GM12878 (cell line): ENCODE measurements at regions not wholly inside any gene's neighbourhood (a gene's known extent, or its start where the extent isn't known, plus 50 kb on each side); places are given as distances from the start of the nearest gene placed in this dataset.

Source experiments
- CHD2 ChIP-seq: IDR thresholded peaks from 2 replicates; pipeline ENCODE4 v1.6.1; 2011; ENCODE audit warnings: low read depth, low read length, improper control_type of control experiment, borderline replicate concordance
- CTCF ChIP-seq, 3 experiments: IDR thresholded peaks in 2 of 3; conservative IDR thresholded peaks in 1 of 3; 2 replicates each; pipeline ENCODE4 v1.5.1; 2011; ENCODE audit warnings: low read depth in 3 of 3, low read length in 3 of 3, mild to moderate bottlenecking in 3 of 3, control low read depth in 2 of 3, moderate library complexity in 2 of 3, inconsistent platforms in 1 of 3, mixed read lengths in 1 of 3; ENCODE audit not compliant: control insufficient read depth in 2 of 3, insufficient read depth in 1 of 3; ENCODE audit errors: extremely low read depth in 1 of 3
- CUX1 ChIP-seq: IDR thresholded peaks from 2 replicates; pipeline ENCODE4 v1.6.1; 2012; ENCODE audit warnings: improper control_type of control experiment, low read depth, low read length; ENCODE audit not compliant: insufficient replicate concordance
- E4F1 ChIP-seq: fragments of 450-650 bp; IDR thresholded peaks from 2 replicates; pipeline ENCODE4 v1.6.1; 2018; ENCODE audit warnings: borderline replicate concordance, mild to moderate bottlenecking; ENCODE audit not compliant: partially characterized antibody
- EP300 ChIP-seq, 2 experiments: fragments of 150-350 bp in 1 of 2; IDR thresholded peaks; 2 replicates each; pipeline ENCODE4 v1.6.1; 2011 to 2012; ENCODE audit warnings: low read depth in 2 of 2, low read length in 2 of 2, borderline replicate concordance in 1 of 2, improper control_type of control experiment in 1 of 2, inconsistent platforms in 1 of 2; ENCODE audit not compliant: control insufficient read depth in 1 of 2
- EZH2 ChIP-seq: IDR thresholded peaks from 2 replicates; pipeline ENCODE4 v1.6.1; 2012; ENCODE audit warnings: low read depth, mild to moderate bottlenecking, control low read depth, inconsistent platforms, low read length, borderline replicate concordance; ENCODE audit not compliant: control insufficient read depth
- HDAC2 ChIP-seq: fragments of 200-600 bp; sonication (generic); IDR thresholded peaks from 2 replicates; pipeline ENCODE4 v1.6.1; 2017
- MTA2 ChIP-seq: fragments of 450-650 bp; IDR thresholded peaks from 2 replicates; pipeline ENCODE4 v1.6.1; 2016; ENCODE audit warnings: low read depth, mild to moderate bottlenecking, moderate library complexity
- NR2C2 ChIP-seq: IDR thresholded peaks from 2 replicates; pipeline ENCODE4 v1.6.1; 2011; ENCODE audit warnings: borderline replicate concordance, low read depth; ENCODE audit not compliant: control insufficient read depth, insufficient read length
- PKNOX1 ChIP-seq: fragments of 450-650 bp; IDR thresholded peaks from 2 replicates; pipeline ENCODE4 v1.6.1; 2016; ENCODE audit warnings: mild to moderate bottlenecking
- POLR2AphosphoS2 ChIP-seq: IDR thresholded peaks from 2 replicates; pipeline ENCODE4 v1.6.1; 2011; ENCODE audit warnings: low read depth, mild to moderate bottlenecking, low read length, improper control_type of control experiment, moderate library complexity
- POLR2AphosphoS5 ChIP-seq: IDR thresholded peaks from 2 replicates; pipeline ENCODE4 v1.6.1; 2011; ENCODE audit warnings: mild to moderate bottlenecking, low read length, inconsistent platforms
- PRDM15 ChIP-seq: fragments of 450-650 bp; formaldehyde crosslinking; IDR thresholded peaks from 2 replicates; pipeline ENCODE4 v1.4.0; 2020; ENCODE audit warnings: mild to moderate bottlenecking, moderate library complexity
- YY1 ChIP-seq: IDR thresholded peaks from 2 replicates; pipeline ENCODE4 v1.6.1; 2011; ENCODE audit warnings: low read depth, mild to moderate bottlenecking, low read length

DNA sequence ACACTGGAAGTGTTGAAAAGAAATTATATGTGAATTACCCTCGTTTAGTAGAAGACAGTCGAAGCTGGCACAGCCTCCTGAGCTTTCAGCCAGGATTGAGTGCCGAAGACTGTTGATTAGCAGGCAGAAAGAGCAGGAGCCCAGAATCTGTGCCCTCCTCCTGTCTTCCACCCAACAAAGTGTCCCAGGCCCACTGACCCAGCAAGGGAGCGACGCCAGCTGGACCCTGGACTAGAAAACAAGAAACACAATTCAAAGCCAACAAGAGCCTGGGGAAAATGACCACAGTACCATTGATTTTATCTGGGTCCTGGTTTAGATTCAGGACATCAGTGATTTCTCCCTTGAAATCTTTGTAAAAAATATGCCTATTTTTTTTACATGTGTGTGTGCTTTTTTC lies 120.7 kb downstream of the RXFP2 start:
- TF ChIP-seq PRDM15 (CRISPR knock-in tag) (no peak), YY1 (no peak), MTA2 (no peak), POLR2AphosphoS2 (no peak), E4F1 (no peak), EP300 (IDR thresholded peaks at IDR 0.05; ENCODE audit: borderline replicate concordance in 1 of 2, control insufficient read depth in 1 of 2, low read depth in 2 of 2, low read length in 2 of 2) (no peak), CTCF (IDR thresholded peaks at IDR 0.05 in 2 of 3, conservative IDR thresholded peaks at IDR 0.05 in 1 of 3; ENCODE audit: control insufficient read depth in 2 of 3, extremely low read depth in 1 of 3, insufficient read depth in 1 of 3, low read depth in 3 of 3, low read length in 3 of 3) (no peak), NR2C2 (no peak), EZH2 (no peak), POLR2AphosphoS5 (no peak), HDAC2 (no peak), CHD2 (no peak), CUX1 (no peak), PKNOX1 (no peak)
